Activated T-cell treated with anti-CD3 and anti-CD28 coated beads for 24 hours (primary cell): ENCODE measurements at regions not wholly inside any gene's neighbourhood (a gene's known extent, or its start where the extent isn't known, plus 50 kb on each side); places are given as distances from the start of the nearest gene placed in this dataset.
"Not testable (repeated sequence)": the region's sequence is repeated elsewhere in the genome, so short reads cannot be mapped to it uniquely, and the experiment has no call there.

Experiments used
- DNase-seq: peaks from one replicate; pipeline ENCODE4 v3.0.0-alpha.2; 2020; ENCODE audit warnings: low read depth

DNA sequence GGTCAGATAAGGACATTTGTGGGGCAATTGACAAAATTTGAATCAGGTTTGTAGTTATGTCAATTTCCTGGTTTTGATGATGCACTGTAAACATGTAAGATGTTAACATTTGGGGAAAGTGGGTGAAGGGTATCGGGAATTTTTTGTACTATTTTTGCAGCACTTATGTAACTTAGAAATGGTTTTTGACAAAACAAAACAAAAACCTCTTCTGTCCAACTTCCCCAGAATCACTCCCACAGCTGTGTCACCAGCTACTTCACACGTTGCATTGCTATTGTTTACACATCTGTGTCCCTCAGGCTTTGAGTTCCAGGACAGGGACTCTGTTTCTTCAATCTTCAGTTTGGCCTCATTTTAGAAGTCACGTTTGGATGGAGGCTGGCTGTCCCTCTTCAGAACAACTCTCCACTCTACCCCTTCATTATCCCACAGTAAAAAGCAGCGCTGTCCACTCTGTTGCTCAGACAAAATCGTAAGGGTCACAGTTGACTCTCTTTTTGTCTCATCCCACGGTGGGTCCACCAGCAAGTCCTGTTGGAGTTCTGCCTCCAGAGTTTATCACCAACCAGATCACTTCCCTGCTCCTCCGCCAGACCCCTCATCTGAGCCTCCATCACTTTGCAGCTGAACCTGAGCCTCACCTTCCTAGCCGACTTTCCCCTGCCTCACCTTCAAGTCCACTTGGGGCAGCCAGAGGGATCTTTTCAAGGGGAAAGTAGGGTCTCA lies 63.2 kb downstream of the NENF start:
- DNase-seq = no peak

DNA sequence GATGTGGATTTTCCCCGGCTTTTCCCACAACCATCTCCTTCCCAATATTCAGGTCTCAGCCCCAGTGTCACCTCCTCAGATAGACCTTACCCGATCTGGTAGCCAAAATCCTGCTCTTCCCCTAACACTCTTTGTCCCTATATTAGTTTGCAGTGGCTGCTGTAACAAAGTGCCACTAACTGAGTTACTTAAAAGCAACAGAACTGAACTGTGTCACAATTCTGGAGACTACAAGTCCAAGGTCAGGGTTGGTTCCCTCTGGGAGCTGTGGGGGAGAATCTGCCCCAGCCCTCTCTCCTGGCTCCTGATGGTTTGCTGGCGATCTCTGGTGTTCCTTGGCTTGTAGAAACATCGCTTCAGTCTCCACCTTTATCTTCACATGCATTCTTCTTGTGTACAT lies 64.0 kb downstream of the NENF start:
- DNase-seq = no peak

DNA sequence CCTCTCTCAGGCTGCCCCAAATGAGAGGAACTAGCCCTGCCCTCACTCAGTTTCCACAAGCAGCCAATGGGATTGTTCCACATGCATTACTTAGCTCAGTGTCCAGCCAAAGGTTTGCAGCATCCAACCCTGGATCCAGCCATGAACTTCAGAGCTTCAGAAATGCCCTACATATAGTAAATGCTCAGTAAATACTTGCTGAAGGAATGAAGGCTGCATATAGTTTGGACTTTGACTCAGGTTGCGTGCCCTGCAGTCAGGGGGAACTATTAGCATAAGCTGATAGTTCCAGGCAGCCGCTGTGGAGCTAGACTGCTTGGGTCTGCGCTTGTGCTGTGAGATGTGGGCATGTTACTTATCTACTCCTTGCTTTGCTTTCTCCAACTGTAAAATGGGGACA lies 64.8 kb downstream of the NENF start:
- DNase-seq = no peak

DNA sequence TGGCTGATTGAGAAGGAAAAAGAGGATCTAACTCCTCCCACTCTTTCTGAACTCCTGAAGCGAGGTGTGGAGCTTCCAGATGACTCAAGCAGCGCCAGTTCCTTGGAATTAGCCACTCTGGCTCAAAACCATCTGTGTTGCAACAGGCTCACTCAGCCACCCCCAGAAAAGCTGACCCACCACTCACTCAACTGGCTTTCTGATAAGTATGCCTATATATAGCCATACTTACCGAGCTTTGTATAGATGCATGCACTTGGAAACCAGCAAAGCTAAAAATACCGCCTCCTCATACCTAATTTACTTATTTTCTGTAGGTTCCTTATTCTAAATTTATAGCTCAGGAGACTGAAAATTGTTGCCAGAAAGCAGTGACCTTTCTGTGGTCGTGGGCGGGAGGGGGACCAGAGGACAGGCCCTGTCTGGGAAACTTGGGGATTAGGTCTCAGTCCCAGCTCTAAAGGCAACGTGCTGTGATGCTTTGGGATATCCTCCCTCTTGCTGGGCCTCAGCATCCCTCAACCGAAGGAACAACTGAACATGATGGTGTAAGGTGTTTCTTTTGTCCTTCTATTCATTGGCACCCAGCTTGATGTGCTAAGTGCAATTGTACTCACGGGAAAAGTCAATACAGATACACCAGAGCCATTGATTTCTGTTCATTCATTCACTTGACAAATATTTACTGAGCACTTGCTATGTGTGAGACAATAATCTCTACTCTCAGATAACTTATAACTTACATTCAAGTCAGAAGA lies 65.7 kb downstream of the NENF start:
- DNase-seq = no peak

DNA sequence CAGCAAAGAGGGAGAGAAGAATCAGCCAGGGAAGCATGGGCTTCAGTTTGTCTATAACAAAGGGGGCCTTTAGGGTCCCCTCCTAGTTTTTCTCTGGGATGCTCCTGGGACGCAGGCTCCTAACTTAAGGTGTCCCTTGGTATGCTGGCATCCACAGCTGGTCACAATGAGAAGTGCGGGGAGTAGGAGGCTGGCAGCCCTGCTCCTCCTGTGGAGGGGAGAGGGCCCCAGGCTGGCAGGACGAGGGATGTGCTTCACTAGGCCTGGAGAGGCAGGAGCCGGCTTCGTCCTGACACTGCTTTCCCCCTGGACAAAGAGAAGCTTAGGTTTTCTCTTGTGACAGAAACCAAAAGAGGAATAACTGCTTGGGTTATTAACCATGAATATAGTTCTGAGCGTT lies 67.6 kb downstream of the NENF start:
- DNase-seq = no peak

DNA sequence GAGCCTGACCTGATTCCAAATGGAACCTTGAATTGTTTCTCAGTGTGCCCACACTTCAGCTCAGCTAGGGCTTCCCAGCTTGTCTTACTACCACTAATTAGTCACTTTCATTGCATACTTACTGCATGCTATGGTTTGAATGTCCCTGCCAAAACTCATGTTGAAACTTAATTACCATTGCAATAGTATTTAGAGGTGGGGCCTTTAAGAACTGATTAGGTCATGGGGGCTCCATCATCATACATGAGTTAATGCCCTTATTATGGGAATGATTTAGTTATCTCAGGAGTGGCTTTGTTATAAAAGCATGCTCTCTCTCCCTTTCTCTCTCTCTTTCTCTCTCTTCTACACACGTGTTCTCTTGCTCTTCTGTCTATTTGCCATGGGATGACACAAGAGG lies 68.3 kb downstream of the NENF start:
- no peak for DNase-seq

DNA sequence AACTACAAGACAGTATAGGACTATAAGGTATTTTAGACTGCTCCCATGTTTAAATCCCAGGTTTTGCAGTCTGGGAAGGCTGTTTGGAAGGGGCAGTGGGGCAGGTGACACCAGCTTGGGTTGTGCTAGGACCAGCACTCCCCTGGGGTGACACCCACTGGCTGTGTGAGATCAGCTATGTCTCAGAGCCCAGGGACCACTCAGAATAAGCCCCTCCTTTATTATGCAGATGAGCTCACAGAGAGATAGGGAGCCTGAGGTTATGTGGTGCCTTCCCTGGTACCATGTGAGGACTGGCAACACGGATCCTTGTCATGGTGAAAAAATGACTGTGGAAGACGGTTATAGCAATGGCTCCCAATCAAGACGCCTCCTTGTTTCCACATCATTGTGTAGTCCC lies 71.0 kb downstream of the NENF start:
- no peak for DNase-seq

DNA sequence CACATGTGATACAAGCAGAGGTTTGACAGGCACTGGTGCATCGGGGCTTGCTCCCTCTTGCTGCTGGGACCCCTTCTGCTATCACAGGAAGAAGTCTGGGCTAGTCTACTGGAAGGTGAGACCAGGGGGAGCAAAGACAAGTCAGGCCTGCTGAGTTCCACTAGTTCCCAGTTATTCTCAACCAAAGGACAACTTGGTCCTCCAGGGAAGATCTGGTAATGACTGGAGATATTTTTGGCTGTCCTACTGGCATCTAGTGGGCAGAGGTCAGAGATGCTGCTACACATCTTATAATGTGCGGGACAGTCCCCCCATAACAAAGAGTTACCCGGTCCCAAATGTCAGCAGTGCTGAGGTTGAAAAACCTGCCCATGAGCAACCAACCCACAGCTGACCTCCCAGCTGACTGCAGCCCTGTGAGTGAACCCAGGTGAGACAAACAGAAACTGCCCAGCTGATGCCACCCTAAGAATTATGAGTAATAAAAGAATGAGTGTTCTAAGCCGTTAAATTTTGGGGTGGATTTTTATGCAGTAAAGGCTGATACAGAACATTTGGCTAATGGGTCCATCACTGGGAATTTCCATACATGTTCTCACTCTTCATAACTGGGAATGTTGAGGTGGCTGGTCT lies 71.6 kb downstream of the NENF start:
- DNase-seq = no peak

DNA sequence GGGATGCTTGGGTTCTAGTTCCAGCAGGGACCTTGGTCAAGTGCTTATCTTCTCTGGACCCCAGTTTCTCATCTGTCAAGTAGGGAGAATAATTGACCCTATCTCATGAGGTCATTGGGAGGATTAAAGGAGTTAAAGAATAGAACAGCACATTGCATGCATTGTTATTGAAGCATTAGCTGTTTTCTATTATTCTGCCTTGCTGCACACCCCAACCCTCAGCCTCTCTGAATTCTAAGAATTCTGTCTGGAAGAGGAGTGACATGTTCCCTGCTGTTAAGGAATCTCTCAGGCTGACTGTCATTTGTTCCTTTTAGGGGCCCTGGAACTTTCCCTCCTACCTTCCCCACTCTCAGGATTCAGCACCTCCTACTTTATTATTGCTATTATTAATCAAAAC lies 73.9 kb downstream of the NENF start:
- no peak for DNase-seq

DNA sequence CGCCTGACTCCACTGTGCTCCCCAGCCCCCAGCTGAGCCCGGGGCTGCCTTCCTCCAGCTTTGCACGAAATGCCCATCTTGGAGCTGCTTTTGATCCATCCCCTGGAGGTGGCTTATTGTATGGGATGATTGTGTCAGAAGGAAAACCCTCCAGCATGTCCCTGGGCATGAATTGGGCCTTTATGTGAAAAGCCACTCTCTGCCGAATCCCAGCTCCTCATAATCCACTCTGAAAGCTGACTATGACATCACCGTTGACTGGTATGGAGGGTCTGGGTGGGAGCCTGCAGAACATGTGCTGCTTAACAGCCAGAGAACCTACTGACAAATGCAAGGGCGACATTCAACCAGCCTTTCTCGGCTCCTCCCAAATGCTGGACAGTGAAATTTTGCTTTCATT lies 74.6 kb downstream of the NENF start:
- DNase-seq = no peak

DNA sequence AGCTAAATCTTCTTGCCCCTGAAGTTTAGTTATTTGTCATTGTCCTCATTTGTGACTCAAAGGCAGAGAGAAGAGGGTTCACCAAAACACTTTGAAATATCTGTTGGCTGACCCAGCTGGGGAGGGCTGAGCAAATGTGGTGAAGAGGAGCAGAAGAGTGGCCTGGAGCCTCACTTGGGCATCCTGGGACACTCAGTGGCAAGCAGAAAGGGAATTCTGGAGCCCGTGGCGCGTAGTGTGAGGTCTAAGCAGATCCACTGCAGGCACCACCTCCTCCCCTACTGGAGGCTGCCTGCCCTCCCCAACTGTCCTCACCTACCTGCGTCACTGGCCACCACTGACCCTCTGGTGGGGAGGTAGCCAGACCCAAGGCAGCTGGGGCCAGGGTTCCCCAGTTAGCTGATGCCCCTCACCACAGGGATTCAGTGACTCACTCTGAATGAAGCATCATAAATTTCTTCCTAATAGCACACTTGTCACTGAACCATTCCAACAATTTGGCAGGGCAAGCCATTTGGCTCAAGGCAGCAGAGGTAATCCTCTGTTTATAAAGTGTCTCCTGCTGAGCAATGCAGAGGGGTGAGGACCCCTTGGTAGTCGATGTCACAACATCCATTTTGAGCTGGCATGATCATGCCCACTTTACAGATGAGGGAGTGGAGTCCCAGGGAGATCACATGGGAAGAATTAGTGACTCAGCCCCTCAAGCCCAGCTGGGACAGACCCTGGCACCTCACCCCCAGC lies 80.3 kb downstream of the NENF start:
- no peak for DNase-seq

DNA sequence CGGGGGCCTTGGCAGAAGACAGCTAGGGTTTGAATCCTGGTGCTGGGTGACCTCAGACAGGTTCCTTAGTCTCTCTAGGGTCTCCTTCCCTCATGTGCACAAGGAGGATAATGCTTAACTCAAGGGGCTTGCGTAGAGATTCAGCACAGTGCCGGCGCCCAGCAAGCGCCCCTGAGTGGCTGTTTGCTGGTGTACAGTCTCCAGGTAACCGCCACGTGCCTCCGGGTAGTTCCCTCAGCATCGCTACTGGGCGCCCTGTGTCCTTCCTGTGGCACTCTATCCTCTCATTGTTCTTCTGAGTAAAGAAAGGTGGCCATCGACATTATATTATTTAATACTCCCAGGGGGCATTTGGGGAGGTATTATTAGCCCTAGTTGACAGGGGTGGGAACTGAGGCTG lies 80.9 kb downstream of the NENF start:
- DNase-seq = no peak

DNA sequence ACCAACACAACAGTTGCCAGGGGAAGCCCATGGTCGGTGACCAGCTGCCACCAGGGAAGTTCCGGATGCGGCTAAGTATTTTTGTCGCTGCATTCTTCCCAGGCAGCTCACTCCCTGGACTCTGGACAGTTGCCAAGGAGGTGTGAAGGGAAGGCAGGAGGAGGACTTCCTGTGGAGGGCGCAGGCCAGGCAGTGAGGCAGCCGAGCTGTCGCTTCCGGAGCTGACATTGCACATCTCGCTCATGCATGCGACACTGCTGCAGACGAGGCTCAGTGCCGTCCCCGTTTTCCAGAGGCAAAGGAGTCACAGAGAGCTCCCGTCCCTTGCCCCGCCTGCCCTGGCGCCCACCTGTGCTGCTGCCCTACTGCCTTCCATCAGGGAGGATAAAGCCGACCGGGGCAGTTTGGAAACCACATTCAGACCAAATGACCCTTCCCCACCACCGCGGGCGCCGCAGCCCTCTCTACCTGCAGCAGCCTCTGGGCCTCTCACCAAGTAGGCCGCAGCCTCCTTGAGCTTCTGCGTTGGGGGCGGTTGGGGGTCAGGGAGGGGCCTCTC lies 81.4 kb downstream of the NENF start:
- no peak for DNase-seq

DNA sequence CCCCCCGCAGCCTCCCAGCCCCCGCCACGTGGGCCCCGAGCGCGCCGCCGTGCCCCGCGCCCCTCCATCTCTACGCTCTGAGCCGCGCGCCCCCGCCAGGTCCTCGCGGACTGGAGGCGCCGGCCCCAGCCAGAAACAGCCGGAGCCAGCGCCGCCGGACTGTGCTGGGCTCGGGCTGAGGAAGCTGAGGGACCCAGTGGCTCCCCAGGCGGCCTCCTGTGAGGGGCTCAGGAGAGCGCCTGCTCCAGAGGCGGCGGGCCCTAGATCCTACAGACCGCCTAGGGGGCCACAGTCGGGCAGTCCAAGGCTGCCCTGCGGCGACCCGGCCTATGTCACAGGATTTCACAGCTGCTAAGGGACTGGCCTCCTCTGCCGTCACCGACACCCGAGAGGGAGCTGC lies 82.1 kb downstream of the NENF start:
- no peak for DNase-seq

DNA sequence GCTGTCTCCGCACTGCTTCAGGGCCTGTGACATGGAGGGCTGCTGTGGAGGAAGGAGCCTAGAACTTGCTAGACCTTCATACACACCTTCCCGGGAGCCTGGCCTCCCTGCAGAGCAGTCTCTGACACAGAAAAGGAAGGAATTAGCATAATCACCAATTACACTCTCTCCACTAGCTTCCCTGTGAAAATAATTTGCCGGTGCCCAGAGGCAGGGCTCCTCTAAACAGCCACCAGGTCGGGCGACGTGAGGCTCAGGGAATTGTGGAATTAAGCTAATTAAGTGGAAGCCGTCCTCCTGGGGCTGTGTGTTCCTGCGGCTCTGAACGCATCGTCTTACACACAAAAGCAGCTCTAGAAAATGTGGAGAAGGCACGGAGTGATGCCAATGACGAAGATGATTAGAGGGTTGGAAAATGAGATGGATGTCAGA lies 82.6 kb downstream of the NENF start:
- no peak for DNase-seq

DNA sequence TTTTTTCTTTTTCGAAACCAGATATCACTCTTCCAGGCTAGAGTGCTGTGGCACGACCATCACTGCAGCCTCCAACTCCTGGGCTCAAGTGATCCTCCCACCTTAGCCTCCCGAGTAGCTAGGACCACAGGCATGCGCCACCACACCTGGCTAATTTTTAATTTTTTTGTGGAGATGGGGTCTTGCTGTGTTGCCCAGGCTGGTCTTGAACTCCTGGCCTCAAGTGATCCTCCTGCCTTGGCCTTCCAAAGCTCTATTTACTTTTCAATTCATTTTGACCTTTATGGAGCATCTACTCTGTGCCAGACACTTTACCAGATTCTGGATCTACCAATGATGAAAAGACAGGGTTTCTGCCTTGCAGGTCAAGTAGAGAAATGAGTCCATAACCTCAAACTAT lies 83.3 kb downstream of the NENF start:
- DNase-seq = not testable (repeated sequence)

DNA sequence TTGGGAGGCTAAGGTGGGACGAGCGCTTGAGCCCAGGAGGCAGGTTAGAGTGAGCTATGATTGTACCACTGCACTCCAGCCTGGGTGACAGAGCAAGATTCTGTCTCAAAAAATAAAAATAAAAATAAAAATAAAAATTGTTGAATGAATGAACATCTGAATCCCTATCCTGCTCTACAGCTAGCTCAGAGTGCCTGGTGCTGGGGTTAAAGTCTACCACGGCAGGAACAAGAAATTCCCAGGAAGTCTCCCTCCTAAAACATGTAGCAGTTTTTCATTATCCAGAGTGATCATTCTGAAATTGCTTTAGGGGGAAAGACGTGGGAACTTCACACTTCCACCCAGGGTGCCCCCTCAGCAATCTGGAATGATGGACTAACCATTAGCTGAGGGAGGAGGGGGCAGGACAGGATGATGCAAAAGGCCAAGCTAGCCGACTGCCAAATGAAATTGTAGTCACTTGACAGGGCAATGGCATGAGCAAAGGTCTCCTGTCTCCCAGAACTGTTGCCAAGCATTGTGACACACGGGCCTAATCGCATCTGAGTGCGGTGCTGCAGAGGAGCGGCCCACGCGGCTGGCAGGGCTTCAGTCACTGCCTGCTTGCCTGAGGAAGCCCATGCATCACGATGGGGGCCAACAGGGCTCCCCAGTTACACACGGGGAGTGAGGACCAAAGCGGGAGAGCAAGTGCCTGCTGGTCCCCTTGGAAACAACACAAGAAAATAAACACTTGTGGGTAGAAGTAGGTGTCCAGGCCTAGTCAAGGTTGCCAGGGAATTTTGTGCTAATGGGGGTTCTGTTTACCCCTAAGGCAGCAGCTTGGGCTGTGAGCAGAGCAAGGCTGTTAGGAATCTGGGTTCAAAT lies 85.7 kb downstream of the NENF start:
- no peak for DNase-seq

DNA sequence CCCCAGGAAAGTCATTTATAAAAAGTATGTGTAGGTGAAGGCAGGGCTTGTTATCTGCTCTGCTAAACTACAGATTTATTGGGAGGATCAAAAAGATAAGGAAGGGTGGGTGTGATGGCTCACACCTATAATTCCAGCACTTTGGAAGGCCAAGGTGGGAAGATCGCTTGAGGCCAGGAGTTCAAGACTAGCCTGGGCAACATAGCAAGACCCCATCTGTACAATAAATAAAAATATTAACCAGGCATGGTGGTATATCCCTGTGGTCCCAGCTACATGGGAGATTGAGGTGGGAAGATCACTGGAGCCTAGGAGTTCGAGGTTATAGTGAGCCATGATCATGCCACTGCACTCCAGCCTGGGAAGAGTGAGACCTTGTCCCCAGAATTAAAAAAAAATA lies 86.4 kb downstream of the NENF start:
- no peak for DNase-seq

DNA sequence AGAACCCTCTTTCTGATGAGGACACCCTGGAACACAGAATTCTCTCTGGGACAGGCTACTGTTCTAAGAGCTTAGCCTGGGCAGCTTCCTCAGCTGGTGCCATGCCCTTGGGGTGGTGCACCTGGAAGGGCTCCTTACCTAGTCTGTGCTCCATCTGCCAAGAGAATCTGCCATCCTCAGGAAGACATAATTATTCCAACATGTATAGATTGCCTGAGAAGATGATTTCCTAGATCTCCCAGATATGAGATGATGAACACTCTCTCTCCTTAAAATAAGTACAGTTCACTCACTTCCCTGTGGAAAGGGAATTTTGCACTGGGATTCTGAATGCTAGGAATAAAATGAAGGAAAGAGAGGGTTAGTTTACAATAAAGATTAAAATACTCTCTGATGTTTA lies 87.6 kb downstream of the NENF start:
- no peak for DNase-seq

DNA sequence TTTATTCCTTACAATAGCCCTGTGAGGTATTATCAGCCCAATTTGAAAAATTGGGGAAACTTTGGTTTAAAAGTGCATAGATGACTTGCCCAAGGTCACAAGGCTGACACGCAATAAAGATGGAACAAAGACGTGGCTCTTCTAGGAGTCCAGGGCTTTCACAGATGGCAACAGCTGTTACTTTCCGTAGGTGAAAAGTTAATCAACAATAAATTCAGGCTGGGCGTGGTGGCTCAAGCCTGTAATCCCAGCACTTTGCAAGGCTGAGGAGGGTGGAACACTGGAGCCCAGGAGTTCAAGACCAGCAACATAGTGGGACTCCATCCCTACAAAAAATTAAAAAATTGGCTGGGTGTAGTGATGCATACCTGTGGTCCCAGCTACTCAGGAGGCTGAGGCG lies 87.8 kb upstream of the ATF3 start:
- no peak for DNase-seq

DNA sequence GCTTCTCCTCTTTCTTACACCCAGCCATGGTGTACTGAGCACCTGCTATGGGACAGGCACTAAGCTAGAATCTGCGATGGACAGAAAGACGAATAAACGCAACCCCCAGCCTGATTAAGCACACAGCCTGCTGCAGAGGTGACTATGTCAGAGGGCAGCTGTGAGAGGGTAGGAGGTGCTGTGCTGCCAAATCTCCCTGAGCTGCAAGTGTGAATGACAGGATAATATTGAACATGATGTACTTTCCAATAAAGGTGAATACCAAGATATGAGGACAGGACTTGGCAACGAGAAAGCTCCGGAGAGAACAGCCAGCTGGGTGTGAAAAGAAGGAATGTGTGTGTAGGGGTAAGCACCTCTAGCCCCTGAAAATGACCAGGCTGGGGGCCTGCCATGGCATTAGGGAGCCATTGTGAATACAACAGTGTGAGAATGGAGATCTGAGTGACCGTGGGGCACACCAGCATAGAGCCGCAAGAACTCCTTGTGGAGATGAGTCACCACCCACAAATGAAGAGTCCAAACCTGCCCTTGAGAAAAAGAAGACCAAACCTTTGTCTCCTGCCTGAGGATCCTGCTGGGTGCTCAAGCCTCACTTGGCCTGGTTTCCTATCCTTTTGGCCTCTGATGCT lies 83.0 kb upstream of the ATF3 start:
- DNase-seq = no peak
